WTC11 (cell line): ENCODE measurements at regions not wholly inside any gene's neighbourhood (a gene's known extent, or its start where the extent isn't known, plus 50 kb on each side); places are given as distances from the start of the nearest gene placed in this dataset.

Source experiments
- ATAC-seq: fragments of 200-7000 bp; cut with Tn5 transposase; 2 replicates; pipeline ENCODE4 v1.10.0; 2021; ENCODE audit warnings: mild to moderate bottlenecking, moderate library complexity
- CTCF ChIA-PET: fragments of 300-600 bp; sonication (Branson Sonifier 250); formaldehyde crosslinking; loops from one replicate; lab custom pipeline; 2021; ENCODE audit warnings: antibody characterized with exemption; lab: Charles Lee
- POLR2A ChIA-PET: fragments of 350-600 bp; sonication (Branson Sonifier 250); formaldehyde crosslinking; loops from one replicate; lab custom pipeline; 2021; ENCODE audit warnings: antibody characterized with exemption; lab: Charles Lee
- DNase-seq: peaks from one replicate; pipeline ENCODE4 v3.0.0; 2021; ENCODE audit warnings: low spot score
- H3K27ac Mint-ChIP-seq: 2 replicates; pipeline ENCODE4 v1.8.0; 2021; ENCODE audit warnings: mixed read lengths
- H3K27me3 Mint-ChIP-seq: 2 replicates; pipeline ENCODE4 v1.8.0; 2021; ENCODE audit warnings: low read depth, mild to moderate bottlenecking, moderate library complexity, mixed read lengths
- H3K36me3 Mint-ChIP-seq: 2 replicates; pipeline ENCODE4 v1.8.0; 2021; ENCODE audit warnings: mixed read lengths
- H3K4me1 Mint-ChIP-seq: 2 replicates; pipeline ENCODE4 v1.8.0; 2022; ENCODE audit warnings: mixed read lengths
- H3K4me3 Mint-ChIP-seq: 2 replicates; pipeline ENCODE4 v1.8.0; 2021; ENCODE audit warnings: mild to moderate bottlenecking, moderate library complexity, mixed read lengths
- H3K9me3 Mint-ChIP-seq: 2 replicates; pipeline ENCODE4 v1.8.0; 2021; ENCODE audit warnings: mixed read lengths
- ESRRA ChIP-seq: sonication (generic); formaldehyde crosslinking; IDR thresholded peaks from 2 replicates; pipeline ENCODE4 v1.8.1; 2022; ENCODE audit warnings: mild to moderate bottlenecking, missing genetic modification reagents, borderline replicate concordance
- GABPB1 ChIP-seq: sonication (generic); formaldehyde crosslinking; IDR thresholded peaks from 2 replicates; pipeline ENCODE4 v1.8.1; 2023; ENCODE audit warnings: mild to moderate bottlenecking, missing genetic modification reagents
- MYBL2 ChIP-seq: sonication (generic); formaldehyde crosslinking; IDR thresholded peaks from 2 replicates; pipeline ENCODE4 v1.8.1; 2023; ENCODE audit warnings: mild to moderate bottlenecking, moderate library complexity, missing genetic modification reagents
- RELA ChIP-seq: sonication (generic); formaldehyde crosslinking; IDR thresholded peaks from 2 replicates; pipeline ENCODE4 v1.8.1; 2022; ENCODE audit warnings: missing genetic modification reagents, mild to moderate bottlenecking, borderline replicate concordance
- SP1 ChIP-seq: sonication (generic); formaldehyde crosslinking; conservative IDR thresholded peaks from 2 replicates; pipeline ENCODE4 v1.8.1; 2022; ENCODE audit warnings: missing genetic modification reagents
- TEAD1 ChIP-seq: sonication (generic); formaldehyde crosslinking; IDR thresholded peaks from 2 replicates; pipeline ENCODE4 v1.8.0; 2022; ENCODE audit warnings: mild to moderate bottlenecking, missing genetic modification reagents
- ZNF121 ChIP-seq: sonication (generic); formaldehyde crosslinking; IDR thresholded peaks from 2 replicates; pipeline ENCODE4 v1.8.0; 2023; ENCODE audit warnings: missing genetic modification reagents
- ZNF138 ChIP-seq: sonication (generic); formaldehyde crosslinking; conservative IDR thresholded peaks from 2 replicates; pipeline ENCODE4 v1.8.1; 2022; ENCODE audit warnings: mild to moderate bottlenecking, moderate library complexity, missing genetic modification reagents
- ZNF232 ChIP-seq: sonication (generic); formaldehyde crosslinking; IDR thresholded peaks from 2 replicates; pipeline ENCODE4 v1.8.0; 2022; ENCODE audit warnings: mild to moderate bottlenecking, missing genetic modification reagents
- ZNF317 ChIP-seq: sonication (generic); formaldehyde crosslinking; IDR thresholded peaks from 2 replicates; pipeline ENCODE4 v1.8.1; 2023; ENCODE audit warnings: low read depth, mild to moderate bottlenecking, moderate library complexity, missing genetic modification reagents, borderline replicate concordance
- ZNF396 ChIP-seq: fragments of 250-450 bp; sonication (Bioruptor Pico); IDR thresholded peaks from 2 replicates; pipeline ENCODE4 v1.8.0; 2021; ENCODE audit warnings: mild to moderate bottlenecking, moderate library complexity, borderline replicate concordance
- ZNF423 ChIP-seq: fragments of 250-450 bp; sonication (Bioruptor Pico); IDR thresholded peaks from 2 replicates; pipeline ENCODE4 v2.1.2; 2022; ENCODE audit warnings: mild to moderate bottlenecking, moderate library complexity
- TF ChIP-seq, protein P1 (sequence below): sonication (generic); formaldehyde crosslinking; conservative IDR thresholded peaks from 2 replicates; pipeline ENCODE4 v1.8.1; 2023; ENCODE audit warnings: mild to moderate bottlenecking, low read depth, missing genetic modification reagents, moderate library complexity
- TF ChIP-seq, protein P2 (sequence below): sonication (generic); formaldehyde crosslinking; IDR thresholded peaks from 2 replicates; pipeline ENCODE4 v1.8.0; 2022; ENCODE audit warnings: mild to moderate bottlenecking, missing genetic modification reagents
- TF ChIP-seq, protein P3 (sequence below): sonication (generic); formaldehyde crosslinking; IDR thresholded peaks from 2 replicates; pipeline ENCODE4 v1.8.1; 2023; ENCODE audit warnings: mild to moderate bottlenecking, missing genetic modification reagents, moderate library complexity

DNA sequence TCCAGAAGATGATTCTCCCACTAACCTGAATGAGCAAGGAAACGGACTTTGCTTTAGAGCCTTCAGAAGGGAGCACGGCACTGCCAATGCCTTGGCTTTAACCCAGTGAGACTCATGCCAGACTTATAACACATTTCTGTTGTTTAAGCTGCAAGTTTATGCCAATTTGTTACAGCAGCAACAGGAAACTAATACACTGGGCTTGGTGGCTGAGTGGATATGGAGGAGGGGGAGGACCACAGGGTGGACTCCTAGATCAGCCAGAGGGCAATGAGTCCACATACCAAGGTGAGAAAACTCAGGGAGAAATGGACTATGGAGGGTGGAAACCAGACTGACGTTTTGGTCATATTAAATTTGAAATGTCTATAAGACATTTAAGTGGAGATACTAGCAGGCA, 156.2 kb upstream of the KCNJ6 start (continued):
- TF ChIP-seq, protein P1, sequence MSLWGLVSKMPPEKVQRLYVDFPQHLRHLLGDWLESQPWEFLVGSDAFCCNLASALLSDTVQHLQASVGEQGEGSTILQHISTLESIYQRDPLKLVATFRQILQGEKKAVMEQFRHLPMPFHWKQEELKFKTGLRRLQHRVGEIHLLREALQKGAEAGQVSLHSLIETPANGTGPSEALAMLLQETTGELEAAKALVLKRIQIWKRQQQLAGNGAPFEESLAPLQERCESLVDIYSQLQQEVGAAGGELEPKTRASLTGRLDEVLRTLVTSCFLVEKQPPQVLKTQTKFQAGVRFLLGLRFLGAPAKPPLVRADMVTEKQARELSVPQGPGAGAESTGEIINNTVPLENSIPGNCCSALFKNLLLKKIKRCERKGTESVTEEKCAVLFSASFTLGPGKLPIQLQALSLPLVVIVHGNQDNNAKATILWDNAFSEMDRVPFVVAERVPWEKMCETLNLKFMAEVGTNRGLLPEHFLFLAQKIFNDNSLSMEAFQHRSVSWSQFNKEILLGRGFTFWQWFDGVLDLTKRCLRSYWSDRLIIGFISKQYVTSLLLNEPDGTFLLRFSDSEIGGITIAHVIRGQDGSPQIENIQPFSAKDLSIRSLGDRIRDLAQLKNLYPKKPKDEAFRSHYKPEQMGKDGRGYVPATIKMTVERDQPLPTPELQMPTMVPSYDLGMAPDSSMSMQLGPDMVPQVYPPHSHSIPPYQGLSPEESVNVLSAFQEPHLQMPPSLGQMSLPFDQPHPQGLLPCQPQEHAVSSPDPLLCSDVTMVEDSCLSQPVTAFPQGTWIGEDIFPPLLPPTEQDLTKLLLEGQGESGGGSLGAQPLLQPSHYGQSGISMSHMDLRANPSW (CRISPR knock-in tag), result no peak

DNA sequence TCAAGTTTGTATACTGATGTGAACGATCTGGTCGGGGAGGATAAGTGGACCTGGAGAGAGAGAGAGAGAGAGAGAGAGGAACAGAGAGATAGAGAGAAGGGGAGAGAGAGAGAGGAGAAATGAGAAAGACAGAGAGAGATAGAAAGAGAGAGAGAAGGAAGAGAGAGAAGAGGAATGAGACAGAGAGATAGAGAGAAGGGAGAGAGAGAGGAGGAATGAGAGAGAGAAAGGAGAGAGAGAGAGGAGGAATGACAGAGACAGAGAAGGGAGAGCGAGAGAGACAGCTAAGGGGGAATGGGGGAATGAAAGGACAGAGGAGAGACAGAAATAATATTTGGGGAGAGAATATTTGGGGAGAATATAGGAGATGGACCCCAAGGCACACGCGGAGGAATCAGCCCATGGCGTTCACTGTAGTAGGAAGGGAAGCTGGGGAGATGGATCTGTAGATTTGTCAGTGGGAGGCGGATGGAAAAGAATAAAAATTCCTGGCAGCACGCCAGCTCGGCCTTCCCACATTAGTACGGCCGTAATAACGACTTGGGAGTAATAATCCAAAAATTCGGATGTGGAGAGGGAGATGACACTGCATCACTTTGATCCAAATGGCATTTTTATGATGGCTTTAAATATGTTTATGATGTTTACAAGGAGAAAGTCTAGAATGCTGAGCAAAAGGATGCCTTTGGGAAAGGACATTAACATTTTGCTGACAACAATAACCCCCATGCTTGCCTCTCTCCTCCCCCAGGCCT, 159.8 kb upstream of the KCNJ6 start:
- no peaks in the 10 kb centered on the region for H3K36me3 Mint-ChIP-seq
- DNase-seq (no peak), ATAC-seq (no peak)
- ChIA-PET POLR2A (no interaction called here), CTCF (no interaction called here)
- H3K27ac Mint-ChIP-seq, result peak overlapping the region; percentile 7; the same call in 1 of the 2 replicates
- no peak overlapping the region for H3K4me3 Mint-ChIP-seq
- TF ChIP-seq ZNF121 (CRISPR knock-in tag) (no peak), TEAD1 (CRISPR knock-in tag) (no peak), MYBL2 (CRISPR knock-in tag) (no peak), ZNF138 (CRISPR knock-in tag) (no peak)
- TF ChIP-seq, protein P2, sequence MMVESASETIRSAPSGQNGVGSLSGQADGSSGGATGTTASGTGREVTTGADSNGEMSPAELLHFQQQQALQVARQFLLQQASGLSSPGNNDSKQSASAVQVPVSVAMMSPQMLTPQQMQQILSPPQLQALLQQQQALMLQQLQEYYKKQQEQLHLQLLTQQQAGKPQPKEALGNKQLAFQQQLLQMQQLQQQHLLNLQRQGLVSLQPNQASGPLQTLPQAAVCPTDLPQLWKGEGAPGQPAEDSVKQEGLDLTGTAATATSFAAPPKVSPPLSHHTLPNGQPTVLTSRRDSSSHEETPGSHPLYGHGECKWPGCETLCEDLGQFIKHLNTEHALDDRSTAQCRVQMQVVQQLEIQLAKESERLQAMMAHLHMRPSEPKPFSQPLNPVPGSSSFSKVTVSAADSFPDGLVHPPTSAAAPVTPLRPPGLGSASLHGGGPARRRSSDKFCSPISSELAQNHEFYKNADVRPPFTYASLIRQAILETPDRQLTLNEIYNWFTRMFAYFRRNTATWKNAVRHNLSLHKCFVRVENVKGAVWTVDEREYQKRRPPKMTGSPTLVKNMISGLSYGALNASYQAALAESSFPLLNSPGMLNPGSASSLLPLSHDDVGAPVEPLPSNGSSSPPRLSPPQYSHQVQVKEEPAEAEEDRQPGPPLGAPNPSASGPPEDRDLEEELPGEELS (CRISPR knock-in tag), result no peak
- TF ChIP-seq, protein P3, sequence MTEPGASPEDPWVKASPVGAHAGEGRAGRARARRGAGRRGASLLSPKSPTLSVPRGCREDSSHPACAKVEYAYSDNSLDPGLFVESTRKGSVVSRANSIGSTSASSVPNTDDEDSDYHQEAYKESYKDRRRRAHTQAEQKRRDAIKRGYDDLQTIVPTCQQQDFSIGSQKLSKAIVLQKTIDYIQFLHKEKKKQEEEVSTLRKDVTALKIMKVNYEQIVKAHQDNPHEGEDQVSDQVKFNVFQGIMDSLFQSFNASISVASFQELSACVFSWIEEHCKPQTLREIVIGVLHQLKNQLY, result no peak
- no peaks in the 10 kb centered on the region; the same call in 1 of the 2 replicates for H3K27me3 Mint-ChIP-seq
- peaks cover 29% of the 10 kb centered on the region for H3K9me3 Mint-ChIP-seq
- peaks cover 21% of the 10 kb centered on the region for H3K4me1 Mint-ChIP-seq

DNA sequence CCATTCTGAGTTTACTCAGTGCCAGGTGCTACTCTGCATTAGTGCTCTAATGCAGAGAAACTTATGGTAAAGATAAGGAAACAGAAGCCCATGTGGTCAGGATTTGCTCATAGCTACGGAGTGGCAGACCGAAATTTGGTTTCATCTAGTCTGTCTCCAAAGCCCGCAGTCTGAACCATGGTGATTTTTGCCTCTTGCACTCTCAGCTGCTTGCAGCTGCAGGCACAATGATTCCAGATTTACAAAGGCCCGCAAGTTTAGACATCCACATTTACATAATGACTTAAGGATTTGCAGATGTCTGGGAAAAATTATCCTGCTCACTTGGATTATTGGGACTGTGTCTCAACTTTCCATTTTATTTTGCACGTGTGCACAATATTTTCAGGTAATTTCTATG, 161.3 kb upstream of the KCNJ6 start:
- TF ChIP-seq GABPB1 (CRISPR knock-in tag) (no peak), ZNF317 (CRISPR knock-in tag) (no peak)
- TF ChIP-seq, all 79 proteins: peak for 0
- H3K27me3 Mint-ChIP-seq, result no peaks in the 10 kb centered on the region; the same call in 1 of the 2 replicates
- POLR2A ChIA-PET, result no interaction called here
- H3K36me3 Mint-ChIP-seq, result no peaks in the 10 kb centered on the region
- DNase-seq, result no peak
- no peak overlapping the region for H3K27ac Mint-ChIP-seq
- H3K4me1 Mint-ChIP-seq, result peaks cover 21% of the 10 kb centered on the region
- CTCF ChIA-PET, result interaction anchor here (1.6 kb wide), 1 partner anchor 50 kb away, joined by 4 read pairs; no protein-coding TSS in a partner anchor
- H3K9me3 Mint-ChIP-seq, result peaks cover 20% of the 10 kb centered on the region
- no peak overlapping the region for H3K4me3 Mint-ChIP-seq
- no peak for ATAC-seq

DNA sequence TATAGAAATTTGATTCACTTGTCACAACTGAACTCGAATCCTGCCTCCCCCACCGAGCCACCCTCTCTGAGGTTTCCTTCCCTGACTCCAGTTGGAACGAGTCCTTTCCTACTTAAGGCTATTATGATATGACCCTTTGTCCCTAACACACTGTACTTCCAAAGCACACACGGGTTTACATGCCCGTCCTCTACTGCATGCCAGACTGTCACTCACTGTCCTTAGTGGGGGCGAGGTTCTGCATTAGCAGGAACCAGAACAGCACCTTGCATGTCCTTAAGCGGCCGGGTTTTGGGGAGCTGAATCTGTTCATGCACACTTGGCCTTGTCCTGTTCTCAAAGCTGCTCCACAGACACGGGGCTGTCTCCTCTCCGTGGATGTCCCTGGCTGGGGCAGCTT, 164.6 kb upstream of the KCNJ6 start:
- no peaks in the 10 kb centered on the region for H3K9me3 Mint-ChIP-seq
- DNase-seq, result no peak
- TF ChIP-seq ESRRA (CRISPR knock-in tag) (no peak), RELA (CRISPR knock-in tag) (no peak)
- peaks cover 19% of the 10 kb centered on the region for H3K4me1 Mint-ChIP-seq
- H3K27ac Mint-ChIP-seq, result no peak overlapping the region
- ATAC-seq, result no peak
- no peaks in the 10 kb centered on the region for H3K36me3 Mint-ChIP-seq
- H3K4me3 Mint-ChIP-seq, result no peak overlapping the region
- POLR2A ChIA-PET, result no interaction called here
- no peaks in the 10 kb centered on the region; the same call in 1 of the 2 replicates for H3K27me3 Mint-ChIP-seq
- CTCF ChIA-PET, result no interaction called here

DNA sequence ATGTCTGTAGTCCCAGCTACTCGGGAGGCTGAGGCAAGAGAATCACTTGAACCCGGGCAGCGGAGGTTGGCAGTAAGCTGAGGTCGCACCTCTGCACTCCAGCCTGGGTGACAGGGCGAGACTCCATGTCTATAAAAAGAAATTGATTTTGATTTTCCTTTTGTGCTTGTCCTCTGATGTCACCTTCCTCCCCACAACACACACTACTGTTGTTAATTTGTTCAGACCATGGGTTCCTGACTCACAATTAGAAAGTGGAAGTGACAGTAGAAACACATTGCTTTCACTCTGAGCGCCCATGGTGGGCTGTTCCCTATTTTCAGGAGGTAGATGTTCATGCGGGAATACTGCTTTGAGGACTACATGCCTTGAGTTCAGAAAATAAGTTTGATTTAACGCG, 165.5 kb upstream of the KCNJ6 start:
- DNase-seq (no peak), ATAC-seq (no peak)
- POLR2A ChIA-PET, result no interaction called here
- Mint-ChIP-seq H3K4me3 (no peak overlapping the region), H3K36me3 (no peaks in the 10 kb centered on the region), H3K27me3 (no peaks in the 10 kb centered on the region; the same call in 1 of the 2 replicates), H3K27ac (no peak overlapping the region), H3K9me3 (no peaks in the 10 kb centered on the region), H3K4me1 (peaks cover 11% of the 10 kb centered on the region)
- TF ChIP-seq ZNF232 (no peak), ZNF423 (CRISPR knock-in tag) (no peak), SP1 (CRISPR knock-in tag) (no peak), ZNF396 (CRISPR knock-in tag) (no peak)
- CTCF ChIA-PET, result no interaction called here
